Mucosa of descending colon (tissue), 3 donors: ENCODE measurements at regions not wholly inside any gene's neighbourhood (a gene's known extent, or its start where the extent isn't known, plus 50 kb on each side); places are given as distances from the start of the nearest gene placed in this dataset.

Experiments
- ATAC-seq: fragments of 200-7000 bp; cut with Tn5 transposase; one replicate; pipeline ENCODE4 v1.9.1; 2020; ENCODE audit warnings: mild to moderate bottlenecking, moderate library complexity
- DNase-seq, 3 donors: peaks; one replicate each; pipeline ENCODE4 v3.0.0-alpha.2; 2020
- H3K36me3 ChIP-seq: fragments of 200-600 bp; one replicate; pipeline ENCODE4 v1.8.0; 2021; ENCODE audit warnings: low read depth, mild to moderate bottlenecking
- H3K4me1 ChIP-seq: fragments of 200-600 bp; one replicate; pipeline ENCODE4 v1.8.0; 2021; ENCODE audit warnings: low read depth, mild to moderate bottlenecking
- H3K4me3 ChIP-seq: fragments of 200-600 bp; one replicate; pipeline ENCODE4 v1.8.0; 2021; ENCODE audit warnings: mild to moderate bottlenecking
- H3K9me3 ChIP-seq: fragments of 200-600 bp; one replicate; pipeline ENCODE4 v1.8.0; 2021; ENCODE audit warnings: mild to moderate bottlenecking
- intact Hi-C, 2 donors: fragments of 100-400 bp; cut with DNase I in 1 of 2; cut with micrococcal nuclease in 1 of 2; formaldehyde crosslinking; loops; one replicate each; pipeline versions ENCODE4 v1.11.0 to v1.11.1; 2022; cut with DNase I, micrococcal nuclease
- TF ChIP-seq, protein P1 (sequence below): fragments of 200-600 bp; IDR thresholded peaks from one replicate; pipeline ENCODE4 v1.8.0; 2022; ENCODE audit warnings: antibody characterized with exemption, mild to moderate bottlenecking
- donor health status: DM: no; HTN: no; CAD: no; lungs with moderate emphysema.
- donor health status: DM: no; HTN: no; CAD: no.
- donor health status: DM: no; HTN: yes; CAD: no.

DNA sequence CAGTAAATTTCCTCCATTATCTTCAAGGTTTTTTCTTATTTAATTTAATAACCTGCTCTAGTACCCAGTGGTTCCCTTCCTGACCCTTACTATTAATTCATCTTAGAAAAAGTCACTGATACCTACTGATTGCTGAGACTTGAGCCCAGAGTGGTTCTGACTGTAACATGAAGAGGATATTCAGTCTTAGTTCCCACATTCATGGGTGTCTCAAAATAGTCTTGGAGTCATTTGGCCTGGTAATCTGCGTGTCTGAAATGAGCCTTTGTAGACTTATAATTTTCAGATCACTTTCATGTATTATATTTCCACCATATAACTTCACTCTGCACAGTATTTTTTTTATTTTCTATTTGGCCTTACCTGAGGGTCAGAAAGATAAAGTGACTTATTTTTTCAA lies 732.0 kb upstream of the KIF2B start:
- DNase-seq (no peak), ATAC-seq (no peak)
- intact Hi-C loops = no loop called here
- TF ChIP-seq, protein P1, sequence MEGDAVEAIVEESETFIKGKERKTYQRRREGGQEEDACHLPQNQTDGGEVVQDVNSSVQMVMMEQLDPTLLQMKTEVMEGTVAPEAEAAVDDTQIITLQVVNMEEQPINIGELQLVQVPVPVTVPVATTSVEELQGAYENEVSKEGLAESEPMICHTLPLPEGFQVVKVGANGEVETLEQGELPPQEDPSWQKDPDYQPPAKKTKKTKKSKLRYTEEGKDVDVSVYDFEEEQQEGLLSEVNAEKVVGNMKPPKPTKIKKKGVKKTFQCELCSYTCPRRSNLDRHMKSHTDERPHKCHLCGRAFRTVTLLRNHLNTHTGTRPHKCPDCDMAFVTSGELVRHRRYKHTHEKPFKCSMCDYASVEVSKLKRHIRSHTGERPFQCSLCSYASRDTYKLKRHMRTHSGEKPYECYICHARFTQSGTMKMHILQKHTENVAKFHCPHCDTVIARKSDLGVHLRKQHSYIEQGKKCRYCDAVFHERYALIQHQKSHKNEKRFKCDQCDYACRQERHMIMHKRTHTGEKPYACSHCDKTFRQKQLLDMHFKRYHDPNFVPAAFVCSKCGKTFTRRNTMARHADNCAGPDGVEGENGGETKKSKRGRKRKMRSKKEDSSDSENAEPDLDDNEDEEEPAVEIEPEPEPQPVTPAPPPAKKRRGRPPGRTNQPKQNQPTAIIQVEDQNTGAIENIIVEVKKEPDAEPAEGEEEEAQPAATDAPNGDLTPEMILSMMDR = no peak
- Histone ChIP-seq H3K4me1 (no peaks in the 10 kb centered on the region), H3K4me3 (no peak overlapping the region), H3K9me3 (no peaks in the 10 kb centered on the region), H3K36me3 (no peaks in the 10 kb centered on the region)

DNA sequence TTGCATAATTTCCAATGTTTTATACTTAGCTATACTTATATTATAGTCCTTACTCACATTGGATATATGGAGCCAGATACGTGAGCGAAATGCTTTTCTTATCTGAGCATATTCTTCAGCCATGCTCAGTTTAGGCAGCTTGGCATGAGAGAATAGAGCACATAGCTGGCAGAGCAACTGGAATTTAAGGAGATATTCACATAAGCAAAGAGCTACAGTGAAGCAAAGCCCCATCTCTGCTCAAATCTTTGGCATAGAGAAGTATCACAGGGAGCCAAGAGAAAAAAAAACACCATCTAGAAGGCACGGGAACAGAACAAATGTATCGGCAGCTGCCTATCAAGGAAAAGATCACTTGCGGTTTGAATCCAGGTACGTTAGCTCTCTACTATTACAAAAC lies 734.2 kb upstream of the KIF2B start:
- Histone ChIP-seq H3K9me3 (no peaks in the 10 kb centered on the region), H3K4me3 (no peak overlapping the region), H3K4me1 (no peaks in the 10 kb centered on the region), H3K36me3 (no peaks in the 10 kb centered on the region)
- TF ChIP-seq, protein P1 = no peak
- DNase-seq (no peak), ATAC-seq (no peak)
- intact Hi-C loops = no loop called here

DNA sequence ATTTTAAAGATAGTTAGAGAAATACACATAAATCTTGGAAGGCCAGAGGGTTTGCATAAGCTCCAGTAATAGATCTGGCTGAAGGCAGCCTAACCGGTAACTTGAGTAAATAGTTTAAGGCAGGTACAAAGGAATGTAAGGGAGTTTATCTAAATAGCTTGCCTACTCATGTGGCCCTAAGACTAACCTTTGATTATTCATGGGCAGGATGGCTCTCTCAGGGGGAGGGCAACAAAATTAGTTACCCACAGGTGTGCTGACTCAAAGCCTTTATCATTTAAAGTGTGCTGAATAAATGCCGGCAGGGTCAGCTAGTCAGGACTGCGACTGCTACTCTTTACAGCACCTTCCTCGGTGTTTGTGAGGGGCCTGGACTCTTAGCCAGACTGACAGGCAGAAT lies 761.3 kb upstream of the KIF2B start:
- no peak for DNase-seq
- TF ChIP-seq, protein P1 = no peak
- H3K36me3 ChIP-seq = no peaks in the 10 kb centered on the region
- intact Hi-C loops = no loop called here
- no peak for ATAC-seq
- no peak overlapping the region for H3K4me3 ChIP-seq
- peaks cover 5% of the 10 kb centered on the region for H3K9me3 ChIP-seq
- H3K4me1 ChIP-seq = no peaks in the 10 kb centered on the region

DNA sequence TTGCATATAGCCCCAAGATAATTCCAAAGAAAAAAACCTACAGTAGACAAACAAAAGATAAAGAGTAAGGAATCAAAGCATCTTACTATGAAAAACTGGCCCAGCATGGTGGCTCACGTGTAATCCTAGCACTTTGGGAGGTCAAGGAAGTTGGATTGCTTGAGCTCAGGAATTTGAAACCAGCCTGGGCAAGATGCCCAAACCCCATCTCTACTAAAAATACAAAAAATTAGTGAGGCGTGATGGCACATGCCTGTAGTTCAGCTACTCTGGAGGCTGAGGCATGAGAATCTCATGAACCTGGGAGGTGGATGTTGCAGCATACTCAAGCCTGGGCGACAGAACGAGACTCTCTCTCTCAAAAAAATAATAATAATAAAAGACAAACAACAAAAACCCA lies 764.7 kb upstream of the KIF2B start:
- no peaks in the 10 kb centered on the region for H3K4me1 ChIP-seq
- TF ChIP-seq, protein P1 = no peak
- ATAC-seq (no peak), DNase-seq (no peak)
- no peak overlapping the region for H3K4me3 ChIP-seq
- intact Hi-C loops = no loop called here
- peaks cover 7% of the 10 kb centered on the region for H3K9me3 ChIP-seq
- no peaks in the 10 kb centered on the region for H3K36me3 ChIP-seq

DNA sequence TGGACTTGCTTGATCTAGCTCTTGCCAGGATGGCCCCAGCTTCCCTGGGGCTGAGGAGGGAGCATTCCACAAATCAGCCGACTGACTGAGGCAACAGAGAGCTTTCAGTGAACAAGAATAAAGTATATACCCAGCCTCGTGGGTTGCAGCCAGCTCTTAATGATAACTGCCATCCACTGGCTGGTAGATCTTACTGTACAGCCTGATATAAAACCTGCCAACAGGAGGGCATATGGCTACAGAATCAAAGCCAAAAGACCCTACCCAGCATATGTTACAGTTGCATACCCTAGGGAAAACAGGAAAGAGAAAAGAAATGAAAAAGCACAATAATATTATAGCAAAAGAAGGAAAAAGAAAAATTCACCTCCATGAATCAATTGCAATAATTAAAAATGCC lies 775.9 kb upstream of the KIF2B start:
- Histone ChIP-seq H3K36me3 (no peaks in the 10 kb centered on the region), H3K4me1 (no peaks in the 10 kb centered on the region), H3K9me3 (no peaks in the 10 kb centered on the region), H3K4me3 (no peak overlapping the region)
- TF ChIP-seq, protein P1 = no peak
- DNase-seq = no peak
- ATAC-seq = no peak
- intact Hi-C loops = no loop called here

DNA sequence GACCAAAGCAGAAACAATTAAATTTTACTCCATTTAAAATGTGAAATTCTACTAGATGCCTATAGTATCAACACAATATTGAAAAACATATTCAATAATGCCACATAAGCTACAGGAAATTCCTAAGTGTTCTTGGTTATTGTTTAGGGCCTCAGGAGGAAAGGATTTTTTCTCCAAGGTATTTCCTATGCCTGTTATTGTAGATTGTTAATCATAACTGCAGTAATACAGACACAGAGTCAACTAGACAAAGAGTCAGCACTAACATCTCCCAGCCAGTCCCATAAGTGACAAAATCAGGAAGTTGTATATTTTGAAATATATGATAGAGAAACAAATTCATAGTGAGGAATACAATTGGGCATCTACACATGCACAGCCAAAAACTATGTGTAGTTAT lies 782.7 kb upstream of the KIF2B start:
- Histone ChIP-seq H3K36me3 (no peaks in the 10 kb centered on the region), H3K4me1 (no peaks in the 10 kb centered on the region), H3K9me3 (no peaks in the 10 kb centered on the region), H3K4me3 (no peak overlapping the region)
- no peak for DNase-seq
- intact Hi-C loops = no loop called here
- TF ChIP-seq, protein P1 = no peak
- no peak for ATAC-seq
